Activated CD4-positive, alpha-beta T cell treated with anti-CD3 and anti-CD28 coated beads, Interleukin-2, amount 50 U/mL, for 4 hours (primary cell): ENCODE measurements at regions not wholly inside any gene's neighbourhood (a gene's known extent, or its start where the extent isn't known, plus 50 kb on each side); places are given as distances from the start of the nearest gene placed in this dataset.

Experiments used
- DNase-seq, 2 experiments: peaks; one replicate each; pipeline ENCODE4 v3.0.0-alpha.2; 2020

DNA sequence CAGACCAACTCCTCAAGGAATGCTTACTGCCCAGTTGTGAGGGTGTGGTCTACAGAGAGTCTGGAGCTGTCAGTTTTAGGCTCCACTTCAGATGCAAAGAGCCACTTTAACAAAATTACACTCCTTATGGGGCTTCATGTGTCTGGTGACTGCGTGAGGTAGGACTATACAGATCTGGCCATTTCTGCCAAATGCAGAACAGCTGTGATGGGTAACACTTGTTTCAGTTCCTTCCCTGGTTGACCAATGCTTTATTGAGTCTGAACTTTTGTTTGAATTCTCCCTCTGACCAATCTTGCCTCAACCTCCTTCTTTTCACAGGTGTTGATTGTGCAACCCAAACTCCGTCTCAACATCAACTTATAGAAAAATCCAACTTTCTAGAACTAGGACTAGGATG, 181.2 kb downstream of the OMA1 start:
- no peak for DNase-seq

DNA sequence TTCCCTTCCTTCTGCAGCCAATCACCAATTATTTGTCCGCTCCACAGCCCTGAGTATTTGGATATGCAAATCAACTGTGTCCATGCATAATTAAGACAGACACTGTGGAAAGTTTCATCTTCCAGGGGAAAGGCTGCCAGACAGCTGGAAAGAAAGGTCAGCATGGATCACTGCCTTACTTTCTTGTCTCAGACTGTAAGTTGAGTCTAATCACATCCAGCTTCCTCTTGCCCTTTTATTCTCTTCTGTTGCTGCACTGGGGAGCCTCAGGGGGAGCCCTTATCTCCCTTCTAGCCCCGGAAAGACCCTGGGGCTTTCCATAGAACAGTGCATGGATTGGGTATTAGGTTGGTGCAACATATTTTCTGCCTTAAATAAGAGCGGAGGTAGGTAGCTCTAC, 182.9 kb downstream of the OMA1 start:
- no peak for DNase-seq

- no peak for DNase-seq
Observed at GRCh38 chr1:58361134-58361533, 185.4 kb downstream of the OMA1 start.

DNA sequence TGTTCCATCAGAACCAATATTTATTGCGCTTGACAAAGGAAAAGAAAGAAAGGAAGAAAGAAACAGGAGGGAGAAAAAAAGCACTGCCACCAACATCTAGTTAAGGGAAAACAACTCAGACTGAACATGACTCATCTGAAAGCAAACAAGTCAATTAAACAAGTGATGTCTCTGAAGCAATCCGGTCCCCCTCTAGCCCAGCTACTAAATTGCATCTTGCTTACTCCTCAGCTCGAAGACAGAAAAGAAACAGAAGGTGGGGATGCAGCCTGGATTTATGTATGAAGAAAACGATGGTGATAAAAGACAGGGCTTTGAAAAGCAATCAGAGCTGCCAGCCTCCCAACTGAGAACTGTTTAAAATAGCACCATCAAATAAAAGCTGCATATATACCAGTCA, 188.2 kb downstream of the OMA1 start:
- no peak for DNase-seq

DNA sequence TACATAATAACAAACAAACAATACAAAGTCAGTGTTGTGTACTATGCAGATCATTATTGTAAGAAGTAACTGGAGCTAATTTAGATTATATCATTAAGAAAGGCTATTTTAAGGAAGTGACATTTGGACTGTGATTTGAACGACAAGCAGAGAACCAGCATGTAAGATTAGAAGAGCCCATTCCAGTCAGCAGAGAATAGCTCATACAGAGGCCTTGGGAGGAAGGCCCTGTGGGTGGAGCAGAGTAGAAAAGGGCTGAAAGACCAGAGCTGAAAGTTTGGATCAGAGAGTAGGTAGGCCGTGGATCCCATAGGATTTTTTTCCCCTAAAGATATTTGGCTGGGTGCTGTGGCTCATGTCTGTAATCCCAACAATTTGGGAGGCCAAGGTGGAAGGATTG, 190.1 kb downstream of the OMA1 start:
- DNase-seq: no peak

DNA sequence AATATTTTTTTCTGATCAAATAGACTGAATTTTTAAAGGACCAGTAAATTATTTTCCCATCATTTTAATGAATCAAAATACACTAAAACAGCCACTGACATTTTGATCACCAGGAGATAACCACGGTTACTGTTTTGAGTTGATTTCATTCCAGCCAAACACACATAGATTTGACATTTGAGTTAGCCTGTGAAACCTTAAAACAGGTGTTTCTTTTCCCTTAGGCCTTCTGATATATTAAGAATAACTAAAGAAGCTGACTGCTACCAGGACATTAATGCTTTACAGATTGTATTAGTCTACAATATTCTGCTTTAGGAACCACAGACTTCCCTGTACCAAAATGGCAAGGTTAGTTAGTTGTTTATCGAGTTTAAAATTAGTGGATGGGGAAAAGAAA, 193.4 kb downstream of the OMA1 start:
- DNase-seq: no peak

DNA sequence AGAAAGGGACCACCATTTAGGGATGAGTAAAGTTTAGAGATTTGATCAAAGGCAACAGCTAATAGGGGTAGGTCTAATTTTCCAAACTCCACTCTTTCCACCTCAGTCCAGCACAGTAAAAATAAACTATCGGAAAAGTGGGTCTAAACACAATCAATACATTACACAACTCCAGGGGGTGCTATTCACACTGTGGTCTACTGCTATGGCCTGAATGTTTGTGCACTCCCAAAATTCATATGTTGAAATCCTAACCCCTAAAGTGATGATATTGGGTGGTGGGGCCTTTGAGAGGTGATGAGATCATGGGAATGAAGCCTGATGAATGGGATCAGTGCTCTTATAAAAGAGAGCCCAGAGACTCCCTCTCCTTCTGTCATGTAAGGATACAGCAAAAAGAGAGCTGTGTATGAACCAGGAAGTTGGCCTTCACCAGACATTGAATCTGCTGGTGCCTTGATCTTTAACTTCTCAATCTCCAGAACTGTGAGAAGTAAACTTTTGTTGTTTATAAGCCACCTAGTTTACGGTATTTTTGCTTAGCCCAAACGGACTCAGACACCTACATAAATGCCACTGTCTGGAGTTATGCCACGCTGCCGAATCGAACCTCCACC, 193.9 kb downstream of the OMA1 start:
- DNase-seq: no peak

GRCh38 chr1:58346036-58346355, 200.5 kb downstream of the OMA1 start:
- DNase-seq: no peak

DNA sequence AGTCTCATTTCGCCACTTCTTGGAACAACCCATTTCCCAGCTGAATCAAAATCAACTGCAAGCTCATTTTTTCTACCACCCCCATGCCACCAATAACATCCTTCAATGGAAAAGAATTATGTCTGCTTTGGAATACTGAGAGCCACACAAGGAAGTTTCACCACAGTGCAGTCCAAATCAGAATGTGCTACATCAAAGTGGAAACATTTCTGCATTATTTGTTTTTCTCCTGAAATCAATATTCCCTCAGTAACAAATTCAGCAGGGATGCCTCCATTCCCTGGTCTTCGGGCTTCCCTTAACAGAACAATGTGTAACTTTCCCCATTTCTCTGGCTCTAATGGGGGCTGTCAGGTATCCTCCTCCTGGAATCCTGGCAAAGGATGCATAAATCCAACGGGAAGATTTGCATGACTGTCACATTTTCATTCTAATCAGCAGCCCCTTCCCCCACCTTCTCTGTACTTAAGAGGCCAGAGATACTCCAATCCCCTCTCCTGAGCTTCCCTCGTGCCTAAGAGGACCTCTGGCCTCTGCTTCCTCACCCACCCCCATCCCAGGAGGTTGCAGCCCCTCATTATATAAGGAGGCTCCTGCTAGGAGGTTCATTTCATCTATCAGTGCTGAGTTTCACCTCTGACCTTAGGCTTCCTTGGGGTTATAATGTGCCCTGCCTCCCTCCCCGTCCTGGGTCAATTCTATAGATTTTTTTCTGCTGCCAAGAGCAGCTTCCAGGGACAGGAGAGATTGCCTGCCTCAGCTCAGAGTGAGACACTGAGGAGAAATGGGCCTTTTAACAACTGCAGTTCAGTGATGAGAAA, 201.1 kb downstream of the OMA1 start:
- DNase-seq: no peak

GRCh38 chr1:58340185-58340584, 206.3 kb downstream of the OMA1 start:
- DNase-seq: no peak

- DNase-seq: no peak
Observed at GRCh38 chr1:58338081-58338480, 208.4 kb downstream of the OMA1 start.

GRCh38 chr1:58333511-58333910, 213.0 kb downstream of the OMA1 start:
- DNase-seq: no peak

GRCh38 chr1:58331156-58331555, 215.4 kb downstream of the OMA1 start:
- DNase-seq: no peak

DNA sequence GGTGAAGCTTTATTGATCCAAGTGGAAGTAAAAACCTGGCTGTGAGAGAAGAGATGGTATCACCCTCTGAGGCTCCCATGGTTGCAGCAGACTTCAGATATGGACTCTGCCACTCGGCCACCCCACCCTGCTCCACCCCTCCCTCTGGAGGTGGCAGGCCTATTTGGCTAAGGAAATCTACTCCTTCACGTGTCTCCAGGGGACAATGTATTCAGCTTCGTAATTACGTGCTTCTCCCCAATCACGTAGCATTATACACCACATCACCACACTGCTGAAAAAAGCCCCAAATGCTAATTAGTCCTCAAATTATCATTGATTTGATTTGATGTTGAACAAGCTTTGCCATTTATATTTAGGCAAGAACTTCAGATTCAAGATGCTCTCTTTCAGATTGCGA, 220.7 kb downstream of the OMA1 start:
- DNase-seq: no peak

- DNase-seq: no peak
Observed at GRCh38 chr1:58324558-58324957, 222.0 kb downstream of the OMA1 start.

GRCh38 chr1:58318157-58319005, 228.1 kb downstream of the OMA1 start:
- no peak for DNase-seq

DNA sequence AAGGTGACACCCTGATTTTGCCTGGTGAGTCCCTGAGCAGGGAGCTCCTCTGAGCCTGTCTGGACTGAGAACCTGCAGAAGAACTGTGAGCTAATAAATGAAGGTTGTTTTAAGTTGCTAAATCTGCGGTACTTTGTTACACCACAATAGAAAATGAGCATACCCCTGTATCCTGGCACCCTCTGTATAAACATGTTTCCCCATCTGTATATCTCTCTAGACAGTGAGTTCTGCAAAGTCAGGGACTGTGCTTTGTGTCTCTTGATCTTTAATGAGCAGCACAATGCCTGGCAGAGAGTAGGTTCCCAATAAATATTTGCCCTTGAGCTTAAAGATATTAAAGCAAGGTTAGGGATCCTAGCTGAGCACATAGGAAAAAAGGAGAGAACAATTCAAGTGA, 228.8 kb downstream of the OMA1 start:
- DNase-seq: no peak

DNA sequence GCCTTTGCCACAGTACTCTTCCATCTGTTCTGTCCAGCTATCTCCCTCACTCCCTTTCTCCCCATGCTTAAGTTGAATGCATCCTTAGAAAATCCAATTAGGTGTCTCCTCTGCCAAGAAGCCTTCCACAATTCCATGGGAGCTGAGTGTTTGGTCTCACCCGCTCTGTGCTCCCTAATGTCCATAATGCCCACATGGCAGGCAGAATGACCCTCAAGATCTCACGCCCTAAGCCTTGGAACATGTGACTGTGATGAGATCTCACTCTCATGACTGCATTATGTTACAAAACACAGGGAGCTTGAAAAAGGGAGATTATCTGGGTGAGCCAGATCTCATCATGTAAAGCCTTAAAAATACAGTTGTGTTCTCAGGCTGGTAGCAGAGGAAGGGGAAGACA, 229.4 kb downstream of the OMA1 start:
- DNase-seq: no peak

DNA sequence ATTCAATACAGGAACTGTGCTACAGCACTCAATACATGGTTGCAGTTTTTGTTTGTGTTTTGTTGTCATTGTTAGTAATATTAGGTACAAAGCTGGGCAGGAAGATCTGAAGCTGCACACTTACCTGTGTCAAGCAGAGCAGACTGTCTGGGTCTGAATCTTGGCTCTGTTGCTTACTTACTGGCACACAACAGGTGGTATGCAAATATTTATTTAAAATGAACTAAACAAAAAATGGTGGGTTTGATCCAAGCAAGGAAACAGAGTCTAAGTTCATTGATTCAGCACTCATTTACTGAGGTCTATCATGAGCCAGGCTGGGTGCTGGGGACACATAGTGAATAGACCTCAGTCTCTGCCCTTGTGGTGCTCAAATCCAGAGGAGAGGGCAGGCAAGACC, 230.4 kb downstream of the OMA1 start:
- no peak for DNase-seq

GRCh38 chr1:58312971-58313563, 233.5 kb downstream of the OMA1 start:
- no peak for DNase-seq

GRCh38 chr1:58312461-58312860, 234.1 kb downstream of the OMA1 start:
- DNase-seq: no peak

DNA sequence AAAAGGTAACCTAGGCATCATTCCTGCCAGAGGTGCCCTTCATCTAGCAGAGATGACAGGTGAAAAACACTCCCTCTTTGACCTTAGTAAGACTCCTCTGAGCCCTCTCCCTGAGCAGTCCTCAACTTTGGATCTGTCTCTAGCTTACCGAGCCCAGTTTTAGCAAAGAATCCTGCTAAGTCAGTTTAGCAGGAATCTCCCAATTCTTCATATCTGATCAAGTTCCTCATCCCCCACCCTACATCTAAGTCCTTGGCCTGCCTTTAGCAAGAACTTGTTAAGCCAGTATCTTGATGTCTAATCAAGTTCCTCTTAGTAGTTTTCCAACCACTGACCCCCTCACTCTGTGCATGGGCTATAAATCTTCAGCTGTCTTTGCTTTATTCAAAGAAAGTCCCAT, 235.6 kb downstream of the OMA1 start:
- no peak for DNase-seq

DNA sequence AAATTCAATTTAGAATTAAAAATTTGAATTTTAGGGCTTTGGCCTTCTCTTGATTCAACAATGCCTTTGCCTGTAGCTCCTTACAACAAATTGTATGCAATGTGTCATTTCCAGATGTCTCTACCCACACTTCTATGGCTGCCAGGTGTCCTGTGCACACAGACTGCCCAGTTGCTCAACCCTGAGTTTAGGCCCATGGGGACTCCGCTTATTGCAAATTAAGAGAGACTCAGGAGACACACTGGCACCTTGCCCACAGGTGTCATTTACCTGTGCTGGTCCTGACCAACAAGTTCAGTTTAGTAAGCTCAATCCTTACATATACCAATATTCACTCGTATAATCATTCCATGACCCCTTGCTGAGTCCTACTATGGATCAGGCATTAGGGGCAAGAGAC, 236.1 kb downstream of the OMA1 start:
- no peak for DNase-seq

DNA sequence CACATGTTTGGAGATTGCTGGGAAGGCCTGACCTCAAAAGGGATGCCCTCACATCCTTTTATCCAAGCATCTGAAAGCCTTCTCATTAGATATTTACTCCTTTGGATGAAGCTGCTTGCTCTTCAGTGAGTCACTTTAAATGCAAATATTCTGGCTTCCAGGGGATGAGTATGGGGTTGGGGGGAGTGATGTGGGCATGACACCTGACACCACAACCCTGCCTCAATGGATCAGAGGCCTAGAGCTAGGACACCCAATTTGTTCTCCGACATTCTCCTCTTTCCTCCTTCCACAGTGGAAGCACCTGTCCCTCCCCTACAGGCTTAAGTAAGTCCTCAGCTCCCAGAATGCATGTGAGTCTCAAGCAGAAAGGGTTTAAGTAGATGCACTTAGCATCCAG, 238.3 kb downstream of the OMA1 start:
- DNase-seq: no peak
